GM12878 (cell line): ENCODE measurements at regions not wholly inside any gene's neighbourhood (a gene's known extent, or its start where the extent isn't known, plus 50 kb on each side); places are given as distances from the start of the nearest gene placed in this dataset.

Experiments
- ATAC-seq: fragments of 200-7000 bp; cut with Tn5 transposase; 3 replicates; pipeline ENCODE4 v1.9.1; 2020; ENCODE audit warnings: mild to moderate bottlenecking, moderate library complexity
- BruUV-seq: library from RNA; stranded (reverse); fragments of 400-500 nt; replicated peaks from 2 replicates; lab custom pipeline; 2021; lab: Mats Ljungman, UMichigan
- CTCF ChIA-PET: fragments of 300-600 bp; sonication (Branson Sonifier 250); formaldehyde crosslinking; extraction: SDS; loops from one replicate; lab custom pipeline; 2021; ENCODE audit warnings: inconsistent platforms; lab: Yijun Ruan, JAX
- POLR2A ChIA-PET: fragments of 350-600 bp; formaldehyde crosslinking; extraction: SDS; loops from one replicate; lab custom pipeline; 2021; ENCODE audit warnings: inconsistent platforms; lab: Charles Lee
- RAD21 ChIA-PET: fragments of 300-600 bp; sonication (Branson Sonifier 250); formaldehyde crosslinking; loops from one replicate; lab custom pipeline; 2023; ENCODE audit warnings: antibody characterized with exemption; ENCODE audit not compliant: unreplicated experiment; lab: Charles Lee
- SMC1A ChIA-PET: fragments of 300-600 bp; sonication (Branson Sonifier 250); formaldehyde crosslinking; loops from one replicate; lab custom pipeline; 2023; ENCODE audit not compliant: unreplicated experiment, uncharacterized antibody; lab: Charles Lee
- DNase-seq: peaks from one replicate; pipeline ENCODE4 v3.0.0-alpha.2; 2011; ENCODE audit warnings: low read depth, low spot score
- FAIRE-seq: peaks from 3 replicates; lab custom pipeline; 2011; peaks lifted over from hg19 to GRCh38; lab: Jason Lieb, UNC
- H2AFZ ChIP-seq: 2 replicates; pipeline ENCODE4 v1.6.0; 2011; ENCODE audit warnings: low read depth, low read length, control low read depth; ENCODE audit not compliant: control insufficient read depth
- H3K27ac ChIP-seq: 2 replicates; pipeline ENCODE4 v1.5.1; 2011; ENCODE audit warnings: control low read depth; ENCODE audit not compliant: control insufficient read depth, insufficient read depth
- H3K27me3 ChIP-seq, 2 experiments: replicated peaks in 1 of 2; 2 replicates each; pipeline versions ENCODE4 v1.6.0 to v1.6.1; 2011; ENCODE audit warnings: low read length in 1 of 2; ENCODE audit not compliant: control insufficient read depth in 2 of 2, insufficient read depth in 2 of 2
- H3K36me3 ChIP-seq, 2 experiments: 2 replicates each; pipeline ENCODE4 v1.5.1; 2011; ENCODE audit warnings: low read length in 1 of 2; ENCODE audit not compliant: control insufficient read depth in 2 of 2, insufficient read depth in 2 of 2
- H3K4me1 ChIP-seq: 2 replicates; pipeline ENCODE4 v1.6.1; 2011; ENCODE audit warnings: mild to moderate bottlenecking, low read length, moderate library complexity, mixed read lengths; ENCODE audit not compliant: control insufficient read depth, insufficient read depth
- H3K4me2 ChIP-seq: 2 replicates; pipeline ENCODE4 v1.6.0; 2011; ENCODE audit warnings: control low read depth; ENCODE audit not compliant: control insufficient read depth, insufficient read depth
- H3K4me3 ChIP-seq: fragments of 200-600 bp; sonication (generic); 2 replicates; pipeline ENCODE4 v1.5.1; 2016
- H3K79me2 ChIP-seq: 2 replicates; pipeline ENCODE4 v1.6.0; 2011; ENCODE audit warnings: low read length; ENCODE audit not compliant: control insufficient read depth, insufficient read depth
- H3K9ac ChIP-seq: 2 replicates; pipeline ENCODE4 v1.8.0; 2011; ENCODE audit warnings: low read length, control low read depth, mixed read lengths; ENCODE audit not compliant: control insufficient read depth, insufficient read depth
- H3K9me3 ChIP-seq: replicated peaks from 3 replicates; pipeline ENCODE4 v1.5.1; 2011; ENCODE audit warnings: mild to moderate bottlenecking, low read length; ENCODE audit not compliant: control insufficient read depth, insufficient read depth
- H4K20me1 ChIP-seq: 2 replicates; pipeline ENCODE4 v1.6.0; 2011; ENCODE audit not compliant: control insufficient read depth, insufficient read depth
- CHD1 ChIP-seq: IDR thresholded peaks from 2 replicates; pipeline ENCODE4 v1.6.1; 2012; ENCODE audit warnings: low read depth, low read length, improper control_type of control experiment
- EGR1 ChIP-seq, 2 experiments: IDR thresholded peaks; 1 replicate in 1 of 2; 2 replicates in 1 of 2; pipeline ENCODE4 v1.6.1; 2011 to 2012; ENCODE audit warnings: low read depth in 2 of 2, low read length in 2 of 2, borderline replicate concordance in 1 of 2, mild to moderate bottlenecking in 1 of 2, moderate library complexity in 1 of 2
- IKZF1 ChIP-seq: fragments of 450-650 bp; conservative IDR thresholded peaks from 2 replicates; pipeline ENCODE4 v1.6.1; 2017; ENCODE audit warnings: antibody characterized with exemption, mild to moderate bottlenecking
- IRF5 ChIP-seq: fragments of 450-650 bp; IDR thresholded peaks from 2 replicates; pipeline ENCODE4 v1.6.1; 2017; ENCODE audit warnings: borderline replicate concordance
- JUNB ChIP-seq: IDR thresholded peaks from 2 replicates; pipeline ENCODE4 v1.6.1; 2016; ENCODE audit warnings: antibody characterized with exemption, mild to moderate bottlenecking
- MYB ChIP-seq: fragments of 150-350 bp; IDR thresholded peaks from 2 replicates; pipeline ENCODE4 v1.6.1; 2014; ENCODE audit warnings: mild to moderate bottlenecking, low read depth, low read length, borderline replicate concordance
- NFIC ChIP-seq: IDR thresholded peaks from 2 replicates; pipeline ENCODE4 v1.6.1; 2012; ENCODE audit warnings: low read depth, mild to moderate bottlenecking, inconsistent platforms, low read length, moderate library complexity
- SREBF1 ChIP-seq: IDR thresholded peaks from 2 replicates; pipeline ENCODE4 v1.6.1; 2012; ENCODE audit warnings: mild to moderate bottlenecking, low read length
- SRF ChIP-seq, 2 experiments: IDR thresholded peaks; 2 replicates each; pipeline ENCODE4 v1.6.1; 2011; ENCODE audit warnings: low read depth in 2 of 2, low read length in 2 of 2, mild to moderate bottlenecking in 1 of 2, moderate library complexity in 1 of 2
- SUZ12 ChIP-seq: fragments of 200-600 bp; sonication (generic); IDR thresholded peaks from one replicate; pipeline ENCODE4 v1.6.1; 2018; ENCODE audit warnings: antibody characterized with exemption, mild to moderate bottlenecking; ENCODE audit not compliant: unreplicated experiment
- WGBS: methylation state at CpG from one replicate; pipeline ENCODE4 v1.1.6; 2016; ENCODE audit warnings: low lambda C conversion rate; ENCODE audit not compliant: insufficient replicate concordance, insufficient coverage; ENCODE audit errors: missing lambda C conversion rate; 5-methylcytosine and 5-hydroxymethylcytosine counted together
- in situ Hi-C: fragments of 300-500 bp; cut with MboI; formaldehyde crosslinking; loops from 9 replicates; pipeline ENCODE4 v1.14.3; 2018; ENCODE audit warnings: mixed read lengths
- intact Hi-C: fragments of 100-400 bp; cut with micrococcal nuclease; formaldehyde crosslinking; loops from one replicate; pipeline ENCODE4 v1.14.2; 2022; ENCODE audit not compliant: unreplicated experiment
- TF ChIP-seq, protein P1 (sequence below): fragments of 450-650 bp; IDR thresholded peaks from 2 replicates; pipeline ENCODE4 v1.6.1; 2017; ENCODE audit warnings: low read depth, mild to moderate bottlenecking, moderate library complexity
- TF ChIP-seq, protein P2 (sequence below): fragments of 450-650 bp; formaldehyde crosslinking; IDR thresholded peaks from 2 replicates; pipeline ENCODE4 v1.4.0; 2022; ENCODE audit warnings: mild to moderate bottlenecking, moderate library complexity

DNA sequence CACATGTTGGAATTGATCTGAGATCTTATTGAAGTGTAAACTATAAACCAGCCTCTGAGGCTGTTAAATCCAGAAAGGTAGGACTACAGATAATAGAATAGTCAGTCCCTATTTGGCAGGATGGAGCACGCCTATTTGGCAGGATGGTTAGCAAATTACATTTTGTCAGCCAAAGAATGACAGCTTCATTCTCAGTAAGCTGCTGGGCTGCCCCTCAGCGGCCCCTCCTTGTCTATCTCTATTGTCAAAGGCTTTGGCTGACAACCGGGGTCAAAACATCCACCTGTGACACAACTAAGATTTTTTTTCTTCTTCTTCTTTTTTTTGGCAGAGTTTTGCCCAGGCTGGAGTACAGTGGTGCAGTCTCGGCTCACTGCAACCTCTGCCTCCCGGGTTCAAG lies 123.4 kb upstream of the ECI2 start:
- ChIA-PET SMC1A (no interaction called here), RAD21 (no interaction called here), CTCF (no interaction called here), POLR2A (no interaction called here)
- ATAC-seq (no peak), DNase-seq (no peak), FAIRE-seq (no peak)
- Histone ChIP-seq H3K36me3 (no peaks in the 10 kb centered on the region), H2AFZ (no peak overlapping the region), H3K4me3 (no peak overlapping the region), H3K9ac (no peak overlapping the region), H4K20me1 (no peaks in the 10 kb centered on the region), H3K27ac (no peak overlapping the region), H3K79me2 (no peaks in the 10 kb centered on the region), H3K4me1 (no peaks in the 10 kb centered on the region), H3K4me2 (no peak overlapping the region), H3K27me3 (no peaks in the 10 kb centered on the region), H3K9me3 (no peaks in the 10 kb centered on the region)
- no peak for TF ChIP-seq IKZF1
- WGBS: 19% methylated on average over 5 of the region's 5 CpGs
- intact Hi-C loops (no loop called here), in situ Hi-C loops (no loop called here)
- no TSS peak for BruUV-seq

- ChIA-PET POLR2A (no interaction called here), RAD21 (no interaction called here), CTCF (no interaction called here), SMC1A (no interaction called here)
- intact Hi-C loops (no loop called here), in situ Hi-C loops (no loop called here)
- H3K27ac ChIP-seq: no peak overlapping the region
- FAIRE-seq (no peak), ATAC-seq (no peak), DNase-seq (no peak)
- no peaks in the 10 kb centered on the region for H3K79me2 ChIP-seq
- H4K20me1 ChIP-seq: no peaks in the 10 kb centered on the region
- no peak overlapping the region for H2AFZ ChIP-seq
- no peaks in the 10 kb centered on the region for H3K36me3 ChIP-seq
- H3K9ac ChIP-seq: no peak overlapping the region
- no peaks in the 10 kb centered on the region for H3K27me3 ChIP-seq
- no TSS peak for BruUV-seq
- no peaks in the 10 kb centered on the region for H3K4me1 ChIP-seq
- H3K4me2 ChIP-seq: no peak overlapping the region
- no peaks in the 10 kb centered on the region for H3K9me3 ChIP-seq
- H3K4me3 ChIP-seq: no peak overlapping the region
- 37% methylated on average over 3 of the region's 3 CpGs for WGBS
- no peak for TF ChIP-seq EGR1 (IDR thresholded peaks at IDR 0.05; ENCODE audit: borderline replicate concordance in 1 of 2, low read depth in 2 of 2, low read length in 2 of 2)
- TF ChIP-seq JUNB: no peak
- TF ChIP-seq SREBF1: no peak
- no peak for TF ChIP-seq NFIC
- TF ChIP-seq, protein P1, sequence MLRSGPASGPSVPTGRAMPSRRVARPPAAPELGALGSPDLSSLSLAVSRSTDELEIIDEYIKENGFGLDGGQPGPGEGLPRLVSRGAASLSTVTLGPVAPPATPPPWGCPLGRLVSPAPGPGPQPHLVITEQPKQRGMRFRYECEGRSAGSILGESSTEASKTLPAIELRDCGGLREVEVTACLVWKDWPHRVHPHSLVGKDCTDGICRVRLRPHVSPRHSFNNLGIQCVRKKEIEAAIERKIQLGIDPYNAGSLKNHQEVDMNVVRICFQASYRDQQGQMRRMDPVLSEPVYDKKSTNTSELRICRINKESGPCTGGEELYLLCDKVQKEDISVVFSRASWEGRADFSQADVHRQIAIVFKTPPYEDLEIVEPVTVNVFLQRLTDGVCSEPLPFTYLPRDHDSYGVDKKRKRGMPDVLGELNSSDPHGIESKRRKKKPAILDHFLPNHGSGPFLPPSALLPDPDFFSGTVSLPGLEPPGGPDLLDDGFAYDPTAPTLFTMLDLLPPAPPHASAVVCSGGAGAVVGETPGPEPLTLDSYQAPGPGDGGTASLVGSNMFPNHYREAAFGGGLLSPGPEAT: no peak
- no peak for TF ChIP-seq MYB
- TF ChIP-seq IRF5: no peak
- no peak for TF ChIP-seq SUZ12
- TF ChIP-seq, protein P2, sequence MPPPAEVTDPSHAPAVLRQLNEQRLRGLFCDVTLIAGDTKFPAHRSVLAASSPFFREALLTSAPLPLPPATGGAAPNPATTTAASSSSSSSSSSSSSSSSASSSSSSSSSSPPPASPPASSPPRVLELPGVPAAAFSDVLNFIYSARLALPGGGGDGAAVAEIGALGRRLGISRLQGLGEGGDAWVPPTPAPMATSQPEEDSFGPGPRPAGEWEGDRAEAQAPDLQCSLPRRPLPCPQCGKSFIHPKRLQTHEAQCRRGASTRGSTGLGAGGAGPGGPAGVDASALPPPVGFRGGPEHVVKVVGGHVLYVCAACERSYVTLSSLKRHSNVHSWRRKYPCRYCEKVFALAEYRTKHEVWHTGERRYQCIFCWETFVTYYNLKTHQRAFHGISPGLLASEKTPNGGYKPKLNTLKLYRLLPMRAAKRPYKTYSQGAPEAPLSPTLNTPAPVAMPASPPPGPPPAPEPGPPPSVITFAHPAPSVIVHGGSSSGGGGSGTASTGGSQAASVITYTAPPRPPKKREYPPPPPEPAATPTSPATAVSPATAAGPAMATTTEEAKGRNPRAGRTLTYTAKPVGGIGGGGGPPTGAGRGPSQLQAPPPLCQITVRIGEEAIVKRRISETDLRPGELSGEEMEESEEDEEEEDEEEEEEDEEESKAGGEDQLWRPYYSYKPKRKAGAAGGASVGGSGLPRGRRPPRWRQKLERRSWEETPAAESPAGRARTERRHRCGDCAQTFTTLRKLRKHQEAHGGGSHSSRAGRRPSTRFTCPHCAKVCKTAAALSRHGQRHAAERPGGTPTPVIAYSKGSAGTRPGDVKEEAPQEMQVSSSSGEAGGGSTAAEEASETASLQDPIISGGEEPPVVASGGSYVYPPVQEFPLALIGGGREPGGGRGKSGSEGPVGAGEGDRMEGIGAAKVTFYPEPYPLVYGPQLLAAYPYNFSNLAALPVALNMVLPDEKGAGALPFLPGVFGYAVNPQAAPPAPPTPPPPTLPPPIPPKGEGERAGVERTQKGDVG (CRISPR knock-in tag): no peak
- no peak for TF ChIP-seq CHD1
- no peak for TF ChIP-seq SRF (IDR thresholded peaks at IDR 0.05; ENCODE audit: low read depth in 2 of 2, low read length in 2 of 2)
Observed at GRCh38 chr6:4256969-4257368, 121.6 kb upstream of the ECI2 start.
